ENCODE measurements at regions not wholly inside any gene's neighbourhood (a gene's known extent, or its start where the extent isn't known, plus 50 kb on each side); places are given as distances from the start of the nearest gene placed in this dataset.

DNA sequence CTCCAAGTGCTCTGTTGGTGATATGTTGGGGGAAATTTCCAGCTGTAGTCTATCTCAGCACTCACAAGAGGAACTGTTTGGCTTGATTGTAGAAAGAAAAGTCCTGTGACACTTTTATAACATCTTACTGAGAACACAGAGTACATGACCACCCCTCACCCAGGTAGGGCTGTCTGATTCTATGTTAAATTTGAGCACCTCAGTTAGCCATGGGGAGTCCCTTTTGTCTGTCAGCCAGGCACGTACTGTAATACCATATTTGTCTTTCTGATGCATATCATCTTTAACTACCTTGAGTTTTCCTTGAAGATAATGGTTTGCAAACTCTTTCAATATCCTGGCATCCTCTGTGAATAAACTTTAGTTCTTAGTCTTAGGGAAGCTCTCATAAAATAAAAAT is 164.5 kb downstream of the IZUMO3 start:
- POLR2A ChIA-PET: no interaction called here
- Histone ChIP-seq H3K4me3 (ENCODE audit: low read depth, low read length) (no peak overlapping the region), H3K27me3 (ENCODE audit: control insufficient read depth, insufficient read depth, low read length) (no peaks in the 10 kb centered on the region), H3K36me3 (ENCODE audit: control insufficient read depth, insufficient read depth, low read length) (no peaks in the 10 kb centered on the region)
- TF ChIP-seq, protein P1, sequence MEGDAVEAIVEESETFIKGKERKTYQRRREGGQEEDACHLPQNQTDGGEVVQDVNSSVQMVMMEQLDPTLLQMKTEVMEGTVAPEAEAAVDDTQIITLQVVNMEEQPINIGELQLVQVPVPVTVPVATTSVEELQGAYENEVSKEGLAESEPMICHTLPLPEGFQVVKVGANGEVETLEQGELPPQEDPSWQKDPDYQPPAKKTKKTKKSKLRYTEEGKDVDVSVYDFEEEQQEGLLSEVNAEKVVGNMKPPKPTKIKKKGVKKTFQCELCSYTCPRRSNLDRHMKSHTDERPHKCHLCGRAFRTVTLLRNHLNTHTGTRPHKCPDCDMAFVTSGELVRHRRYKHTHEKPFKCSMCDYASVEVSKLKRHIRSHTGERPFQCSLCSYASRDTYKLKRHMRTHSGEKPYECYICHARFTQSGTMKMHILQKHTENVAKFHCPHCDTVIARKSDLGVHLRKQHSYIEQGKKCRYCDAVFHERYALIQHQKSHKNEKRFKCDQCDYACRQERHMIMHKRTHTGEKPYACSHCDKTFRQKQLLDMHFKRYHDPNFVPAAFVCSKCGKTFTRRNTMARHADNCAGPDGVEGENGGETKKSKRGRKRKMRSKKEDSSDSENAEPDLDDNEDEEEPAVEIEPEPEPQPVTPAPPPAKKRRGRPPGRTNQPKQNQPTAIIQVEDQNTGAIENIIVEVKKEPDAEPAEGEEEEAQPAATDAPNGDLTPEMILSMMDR (IDR thresholded peaks at IDR 0.05; ENCODE audit: insufficient read depth, low read depth, low read length): no peak
- no peak for DNase-seq (ENCODE audit: low read depth)
- CTCF ChIA-PET: no interaction called here

DNA sequence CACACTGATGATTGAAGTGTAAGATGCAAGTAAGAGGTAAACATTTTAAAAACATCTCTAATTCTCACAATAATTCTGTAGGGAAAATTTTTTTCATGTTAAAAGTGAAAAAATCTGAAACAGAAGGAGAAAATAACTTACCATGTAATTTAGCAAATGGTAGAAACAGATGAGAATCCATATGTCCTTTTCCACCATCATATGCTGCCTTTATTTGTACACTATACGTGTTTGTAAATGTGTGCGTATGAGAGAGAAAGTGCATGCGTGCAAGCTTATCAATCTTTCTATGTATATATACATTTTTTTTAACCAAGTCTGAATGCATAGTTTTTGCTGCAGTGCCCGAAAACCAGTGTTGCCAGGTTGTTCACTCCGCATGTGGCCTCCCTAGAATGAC is 186.7 kb downstream of the IZUMO3 start:
- ChIA-PET CTCF (no interaction called here), POLR2A (no interaction called here)
- H3K4me3 ChIP-seq (ENCODE audit: low read depth, low read length): no peak overlapping the region
- DNase-seq (ENCODE audit: low read depth): no peak
- no peaks in the 10 kb centered on the region for H3K36me3 ChIP-seq (ENCODE audit: control insufficient read depth, insufficient read depth, low read length)
- no peaks in the 10 kb centered on the region for H3K27me3 ChIP-seq (ENCODE audit: control insufficient read depth, insufficient read depth, low read length)
- TF ChIP-seq, protein P1 (IDR thresholded peaks at IDR 0.05; ENCODE audit: insufficient read depth, low read depth, low read length): no peak

DNA sequence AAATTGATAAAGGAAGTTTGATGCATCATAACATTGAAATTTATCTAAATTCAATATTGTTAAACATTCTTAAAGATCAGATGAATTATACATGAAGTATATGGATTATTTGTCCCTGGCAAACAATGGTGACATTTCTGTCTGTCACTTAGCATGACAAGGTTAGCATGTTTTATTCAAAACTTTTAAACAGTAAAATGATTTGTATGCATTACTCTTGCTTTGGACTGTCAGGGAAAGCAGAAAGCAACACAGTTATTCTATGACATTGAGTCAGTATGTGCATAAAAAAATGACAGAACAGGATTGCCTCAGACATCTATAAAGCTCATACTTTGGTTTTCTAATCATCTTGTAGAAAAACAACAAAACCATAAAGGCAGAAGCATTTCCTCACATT is 193.7 kb downstream of the IZUMO3 start:
- Histone ChIP-seq H3K4me3 (ENCODE audit: low read depth, low read length) (no peak overlapping the region), H3K27me3 (ENCODE audit: control insufficient read depth, insufficient read depth, low read length) (no peaks in the 10 kb centered on the region), H3K36me3 (ENCODE audit: control insufficient read depth, insufficient read depth, low read length) (no peaks in the 10 kb centered on the region)
- TF ChIP-seq, protein P1 (IDR thresholded peaks at IDR 0.05; ENCODE audit: insufficient read depth, low read depth, low read length): no peak
- DNase-seq (ENCODE audit: low read depth): no peak
- CTCF ChIA-PET: no interaction called here
- POLR2A ChIA-PET: no interaction called here

DNA sequence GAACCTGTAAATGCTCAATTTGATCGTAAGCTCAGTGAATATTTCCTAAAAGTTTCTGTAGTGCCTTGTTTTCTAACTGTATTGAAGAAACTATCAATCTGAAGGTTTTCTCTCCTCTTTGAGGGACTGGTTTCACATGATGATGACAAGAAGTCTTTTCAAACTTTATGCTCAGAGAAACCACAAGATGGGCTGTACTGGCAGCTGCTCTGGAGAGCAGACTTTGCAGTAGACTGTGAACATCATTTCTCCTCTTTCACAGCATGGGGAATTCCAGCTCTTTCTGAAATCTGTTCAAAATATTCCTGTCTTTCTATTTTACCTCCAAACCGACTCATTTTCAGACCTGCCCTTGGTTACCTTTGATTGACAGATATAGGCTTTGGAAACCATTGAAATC is 194.4 kb downstream of the IZUMO3 start:
- DNase-seq (ENCODE audit: low read depth): no peak
- POLR2A ChIA-PET: no interaction called here
- no peaks in the 10 kb centered on the region for H3K27me3 ChIP-seq (ENCODE audit: control insufficient read depth, insufficient read depth, low read length)
- CTCF ChIA-PET: no interaction called here
- no peak overlapping the region for H3K4me3 ChIP-seq (ENCODE audit: low read depth, low read length)
- TF ChIP-seq, protein P1 (IDR thresholded peaks at IDR 0.05; ENCODE audit: insufficient read depth, low read depth, low read length): no peak
- no peaks in the 10 kb centered on the region for H3K36me3 ChIP-seq (ENCODE audit: control insufficient read depth, insufficient read depth, low read length)

DNA sequence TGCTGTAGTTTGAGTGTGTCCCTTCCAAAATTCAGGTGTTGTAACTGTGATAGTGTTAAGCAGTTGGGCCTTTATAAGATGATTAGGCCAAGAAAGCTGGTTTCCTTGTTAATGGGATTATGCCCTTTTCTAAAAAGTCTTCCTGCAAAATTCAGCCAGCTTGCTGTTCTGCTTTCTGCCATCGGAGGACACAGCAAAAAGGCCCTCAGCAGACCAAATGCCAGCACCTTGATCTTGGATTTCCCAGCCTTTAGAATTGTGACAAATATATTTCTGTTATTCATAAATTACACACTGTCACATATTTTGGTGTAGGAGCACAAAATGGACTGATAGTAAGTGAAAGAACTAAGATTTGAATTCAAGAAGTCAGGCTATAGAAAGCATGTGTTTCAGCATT is 203.2 kb downstream of the IZUMO3 start:
- ChIA-PET POLR2A (no interaction called here), CTCF (no interaction called here)
- no peak for DNase-seq (ENCODE audit: low read depth)

More for the DNA sequence above, 203.2 kb downstream of the IZUMO3 start:
- H3K4me3 ChIP-seq (ENCODE audit: low read depth, low read length): no peak overlapping the region
- no peaks in the 10 kb centered on the region for H3K36me3 ChIP-seq (ENCODE audit: control insufficient read depth, insufficient read depth, low read length)
- H3K27me3 ChIP-seq (ENCODE audit: control insufficient read depth, insufficient read depth, low read length): no peaks in the 10 kb centered on the region
- TF ChIP-seq, protein P1 (IDR thresholded peaks at IDR 0.05; ENCODE audit: insufficient read depth, low read depth, low read length): no peak

Data from BJ (cell line).